ENCODE measurements at regions not wholly inside any gene's neighbourhood (a gene's known extent, or its start where the extent isn't known, plus 50 kb on each side); places are given as distances from the start of the nearest gene placed in this dataset.

- no peak for DNase-seq (ENCODE audit: low read depth)
These were observed 260.4 kb downstream of the RPLP1 start for GRCh38 chr15:69712991-69713390.

GRCh38 chr15:69713726-69714559, 261.3 kb downstream of the RPLP1 start:
- peak; percentile 55 for DNase-seq (ENCODE audit: low read depth)

GRCh38 chr15:69715210-69715609, 262.6 kb downstream of the RPLP1 start:
- no peak for DNase-seq (ENCODE audit: low read depth)

- no peak for DNase-seq (ENCODE audit: low read depth)
These were observed 265.8 kb downstream of the RPLP1 start for GRCh38 chr15:69718436-69718835.

GRCh38 chr15:69718916-69719315, 266.3 kb downstream of the RPLP1 start:
- no peak for DNase-seq (ENCODE audit: low read depth)

- peak; percentile 47 for DNase-seq (ENCODE audit: low read depth)
These were observed 267.1 kb downstream of the RPLP1 start for GRCh38 chr15:69719527-69720240.

- no peak for DNase-seq (ENCODE audit: low read depth)
These were observed 267.9 kb downstream of the RPLP1 start for GRCh38 chr15:69720536-69720935.

- no peak for DNase-seq (ENCODE audit: low read depth)
These were observed 270.3 kb downstream of the RPLP1 start for GRCh38 chr15:69722924-69723323.

GRCh38 chr15:69723404-69724096, 270.9 kb downstream of the RPLP1 start:
- DNase-seq (ENCODE audit: low read depth): no peak

GRCh38 chr15:69724333-69724732, 271.7 kb downstream of the RPLP1 start:
- no peak for DNase-seq (ENCODE audit: low read depth)

GRCh38 chr15:69725275-69725674, 272.7 kb downstream of the RPLP1 start:
- DNase-seq (ENCODE audit: low read depth): no peak

GRCh38 chr15:69725957-69726356, 273.3 kb downstream of the RPLP1 start:
- DNase-seq (ENCODE audit: low read depth): no peak

GRCh38 chr15:69727121-69727924, 274.7 kb downstream of the RPLP1 start:
- no peak for DNase-seq (ENCODE audit: low read depth)

- peak; percentile 58 for DNase-seq (ENCODE audit: low read depth)
These were observed 276.6 kb downstream of the RPLP1 start for GRCh38 chr15:69729167-69729748.

- DNase-seq (ENCODE audit: low read depth): no peak
These were observed 277.9 kb downstream of the RPLP1 start for GRCh38 chr15:69730281-69731080.

GRCh38 chr15:69731081-69731330, 278.4 kb downstream of the RPLP1 start:
- DNase-seq (ENCODE audit: low read depth): no peak

GRCh38 chr15:69731581-69731980, 279.0 kb downstream of the RPLP1 start:
- no peak for DNase-seq (ENCODE audit: low read depth)

GRCh38 chr15:69732133-69732532, 279.5 kb downstream of the RPLP1 start:
- no peak for DNase-seq (ENCODE audit: low read depth)

GRCh38 chr15:69734699-69735098, 282.1 kb downstream of the RPLP1 start:
- DNase-seq (ENCODE audit: low read depth): no peak

- DNase-seq (ENCODE audit: low read depth): no peak
These were observed 282.5 kb downstream of the RPLP1 start for GRCh38 chr15:69735121-69735520.

GRCh38 chr15:69736161-69736560, 283.5 kb downstream of the RPLP1 start:
- no peak for DNase-seq (ENCODE audit: low read depth)
